GM03348 (cell line): ENCODE measurements at regions not wholly inside any gene's neighbourhood (a gene's known extent, or its start where the extent isn't known, plus 50 kb on each side); places are given as distances from the start of the nearest gene placed in this dataset.

ENCODE experiments used
- DNase-seq: peaks from one replicate; pipeline ENCODE4 v3.0.0; 2012; ENCODE audit warnings: low spot score

DNA sequence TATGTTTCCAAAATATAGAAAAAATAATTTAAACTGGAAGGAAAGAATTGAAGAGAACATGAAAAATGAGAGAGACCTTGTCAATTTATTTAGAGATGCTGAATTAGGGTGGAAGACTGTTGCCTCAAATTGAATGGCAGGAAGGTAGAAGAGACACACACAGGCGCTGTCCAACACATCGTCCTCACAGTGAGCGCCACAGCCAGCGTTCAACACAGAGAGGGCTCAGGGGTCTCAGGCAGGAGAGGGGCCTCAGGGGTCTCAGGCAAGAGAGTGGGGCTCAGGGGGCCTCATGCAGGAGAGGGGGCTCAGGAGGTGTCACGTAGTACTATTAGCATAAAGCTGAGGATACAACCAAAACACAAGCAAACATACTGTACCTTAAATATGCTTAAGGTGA lies 65.7 kb downstream of the TMEM18 start:
- no peak for DNase-seq

GRCh38 chr2:610491-610890 lies 66.7 kb downstream of the TMEM18 start:
- DNase-seq, result no peak

- no peak for DNase-seq
Observed at GRCh38 chr2:609881-610280, 67.3 kb downstream of the TMEM18 start.

DNA sequence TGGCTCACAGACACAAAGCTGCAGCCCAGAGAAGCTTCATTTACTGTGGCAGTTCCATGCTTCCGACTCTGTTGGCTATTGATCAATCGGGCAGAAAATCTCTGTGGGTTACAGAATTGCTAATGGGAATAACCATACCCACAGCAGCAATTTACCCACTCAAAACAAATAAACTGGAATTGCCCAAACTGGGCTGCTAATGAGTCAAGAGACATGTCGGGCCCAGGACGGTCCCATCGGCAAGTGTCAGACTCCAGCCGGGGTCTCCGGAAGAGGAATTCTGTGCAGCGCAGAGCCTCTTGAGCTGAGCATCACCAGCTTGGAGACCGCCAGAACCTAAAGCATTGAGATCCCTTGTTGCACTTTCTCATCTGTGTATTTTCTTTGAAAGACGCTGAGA lies 67.8 kb downstream of the TMEM18 start:
- no peak for DNase-seq

GRCh38 chr2:608711-609110 lies 68.5 kb downstream of the TMEM18 start:
- no peak for DNase-seq

DNA sequence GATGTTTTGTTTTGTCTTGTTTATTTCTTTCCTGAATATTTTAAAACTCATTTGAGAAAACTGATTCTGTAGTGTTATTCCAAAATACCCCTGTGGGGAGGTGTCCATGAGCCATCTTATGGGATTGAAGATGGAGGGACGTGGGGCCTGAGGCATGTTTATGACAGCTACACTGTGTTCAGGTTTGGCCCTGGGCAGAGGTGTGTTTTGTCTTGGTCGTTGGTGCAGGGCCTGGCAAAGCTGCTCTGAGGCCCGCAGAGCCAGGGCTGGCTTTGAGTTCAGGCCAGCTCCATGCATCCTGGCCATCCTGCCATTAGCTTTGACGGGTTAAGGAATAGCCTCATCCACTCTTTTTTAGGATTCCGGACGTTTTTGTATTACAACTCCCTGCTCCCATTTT lies 68.9 kb downstream of the TMEM18 start:
- DNase-seq, result no peak

DNA sequence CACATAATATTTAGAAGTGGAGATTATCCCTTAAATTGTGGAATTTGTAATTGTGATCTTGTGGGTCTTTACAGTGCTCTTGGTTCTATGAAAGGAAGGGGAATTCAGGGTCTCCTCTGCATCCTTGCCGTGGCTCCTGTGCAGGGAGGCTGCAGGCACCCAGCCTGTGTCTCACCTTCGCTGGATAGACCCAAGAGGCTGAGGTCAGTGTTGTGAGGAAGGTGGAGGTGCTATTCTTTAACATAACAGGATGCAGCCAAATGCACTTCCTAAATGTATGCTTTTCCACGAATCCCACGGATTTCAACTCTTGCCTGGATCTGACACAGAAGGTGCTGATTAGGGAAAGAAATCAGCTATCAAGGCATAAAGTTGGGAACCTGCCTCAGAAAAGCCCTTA lies 69.5 kb downstream of the TMEM18 start:
- no peak for DNase-seq

- no peak for DNase-seq
Observed at GRCh38 chr2:607172-607571, 70.0 kb downstream of the TMEM18 start.

- DNase-seq, result no peak
Observed at GRCh38 chr2:605674-606608, 71.3 kb downstream of the TMEM18 start.

DNA sequence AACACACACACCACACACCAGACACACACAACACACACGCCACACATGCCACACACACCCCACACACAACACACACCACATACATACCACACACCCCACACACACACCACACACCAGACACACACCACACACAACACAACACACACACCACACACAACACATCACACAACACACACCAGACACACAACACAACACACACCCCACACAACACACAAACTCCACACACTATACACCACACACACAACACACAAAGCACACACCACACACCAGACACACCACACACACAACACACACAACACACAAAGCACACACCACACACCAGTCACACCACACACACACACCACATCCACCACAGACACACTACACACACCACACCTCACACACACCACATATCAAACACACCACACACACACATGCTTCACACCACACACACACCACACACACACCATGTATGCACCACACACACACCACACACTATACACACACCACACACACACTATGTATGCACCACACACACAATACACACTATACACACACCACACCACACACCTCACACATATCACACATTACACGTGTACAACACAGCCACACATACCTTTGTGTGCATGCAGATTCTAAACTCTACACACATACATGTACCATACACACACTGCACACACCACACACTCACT lies 72.2 kb downstream of the TMEM18 start:
- DNase-seq, result no peak

DNA sequence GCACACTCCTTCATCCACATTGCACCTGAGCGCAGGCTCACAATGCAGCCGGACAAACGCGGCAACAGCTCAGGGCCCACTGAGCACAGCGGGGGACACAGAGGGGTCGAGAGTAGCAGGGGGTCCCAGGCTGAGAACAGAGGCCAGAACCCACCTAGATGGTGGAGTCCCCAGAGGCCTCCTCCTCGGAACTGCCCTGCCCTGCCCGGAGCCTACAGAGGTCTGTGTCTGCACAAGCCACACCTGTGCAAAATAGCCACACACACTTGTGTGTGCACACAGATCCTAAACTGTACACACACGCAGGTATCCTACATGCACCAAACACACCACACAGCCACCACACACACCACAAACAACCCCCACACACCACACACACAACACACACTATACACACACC lies 72.8 kb downstream of the TMEM18 start:
- DNase-seq, result no peak

- DNase-seq, result no peak
Observed at GRCh38 chr2:603869-604268, 73.3 kb downstream of the TMEM18 start.

- no peak for DNase-seq
Observed at GRCh38 chr2:603427-603826, 73.8 kb downstream of the TMEM18 start.

- no peak for DNase-seq
Observed at GRCh38 chr2:602571-603359, 74.4 kb downstream of the TMEM18 start.

GRCh38 chr2:601806-602455 lies 75.3 kb downstream of the TMEM18 start:
- DNase-seq, result no peak

- DNase-seq, result no peak
Observed at GRCh38 chr2:601387-601698, 75.9 kb downstream of the TMEM18 start.

DNA sequence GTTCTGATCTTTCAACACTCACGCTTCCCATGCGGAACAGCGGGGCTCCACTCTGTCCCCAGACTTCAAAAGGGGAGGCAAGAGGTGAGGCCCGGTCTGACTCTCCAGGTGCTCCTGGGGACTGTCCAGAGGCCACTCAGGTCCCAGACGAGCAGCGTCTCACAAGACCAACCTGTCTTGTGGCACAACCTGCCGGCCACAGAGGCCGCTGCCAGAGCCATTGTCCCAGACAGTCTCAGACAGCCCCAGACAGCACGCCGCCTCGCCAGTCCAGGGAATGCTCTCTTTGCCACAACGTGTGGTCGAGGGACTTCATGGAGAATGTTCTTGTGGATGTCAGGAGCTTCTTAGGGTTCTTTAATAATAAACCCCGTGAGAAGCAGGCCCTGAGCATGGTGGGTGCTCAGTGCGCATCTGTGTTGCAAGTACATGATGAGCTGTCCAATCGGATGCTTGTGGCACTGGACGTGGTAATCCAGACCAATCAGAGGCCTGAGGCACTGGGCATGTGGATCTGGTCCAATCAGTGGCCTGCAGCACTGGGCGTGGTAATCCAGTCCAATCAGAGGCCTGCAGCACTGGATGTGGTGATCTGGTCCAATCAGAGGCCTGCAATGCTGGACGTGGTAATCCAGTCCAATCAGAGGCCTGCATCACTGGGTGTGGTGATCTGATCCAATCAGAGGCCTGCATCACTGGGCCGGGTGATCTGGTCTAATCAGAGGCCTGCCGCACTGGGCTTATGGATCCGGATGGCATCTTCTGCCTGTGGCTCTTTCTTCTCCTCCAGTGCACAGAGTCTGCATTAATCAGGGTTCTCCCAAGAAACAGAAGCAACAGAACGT lies 76.4 kb downstream of the TMEM18 start:
- DNase-seq, result no peak

DNA sequence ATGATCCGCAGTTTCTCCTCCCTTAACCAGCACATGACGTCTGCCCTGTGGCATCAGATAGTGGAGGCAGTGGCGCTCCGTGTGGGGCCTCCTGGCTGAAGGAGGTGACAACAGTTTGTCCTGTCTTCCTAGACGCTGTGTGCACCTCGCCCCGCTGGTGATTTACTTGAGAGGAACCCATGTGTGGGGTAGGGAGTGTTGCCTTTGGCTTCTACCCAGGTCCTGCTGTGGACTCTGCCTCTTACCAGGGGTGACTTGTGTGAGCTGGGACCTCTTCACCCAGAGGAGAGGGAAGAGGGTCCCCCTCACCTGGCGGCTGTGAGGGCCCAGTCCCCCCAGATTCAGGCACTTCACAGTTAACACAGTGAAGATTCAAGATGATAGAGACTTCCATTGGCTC lies 77.6 kb downstream of the TMEM18 start:
- no peak for DNase-seq

- DNase-seq, result no peak
Observed at GRCh38 chr2:598058-598802, 79.0 kb downstream of the TMEM18 start.

DNA sequence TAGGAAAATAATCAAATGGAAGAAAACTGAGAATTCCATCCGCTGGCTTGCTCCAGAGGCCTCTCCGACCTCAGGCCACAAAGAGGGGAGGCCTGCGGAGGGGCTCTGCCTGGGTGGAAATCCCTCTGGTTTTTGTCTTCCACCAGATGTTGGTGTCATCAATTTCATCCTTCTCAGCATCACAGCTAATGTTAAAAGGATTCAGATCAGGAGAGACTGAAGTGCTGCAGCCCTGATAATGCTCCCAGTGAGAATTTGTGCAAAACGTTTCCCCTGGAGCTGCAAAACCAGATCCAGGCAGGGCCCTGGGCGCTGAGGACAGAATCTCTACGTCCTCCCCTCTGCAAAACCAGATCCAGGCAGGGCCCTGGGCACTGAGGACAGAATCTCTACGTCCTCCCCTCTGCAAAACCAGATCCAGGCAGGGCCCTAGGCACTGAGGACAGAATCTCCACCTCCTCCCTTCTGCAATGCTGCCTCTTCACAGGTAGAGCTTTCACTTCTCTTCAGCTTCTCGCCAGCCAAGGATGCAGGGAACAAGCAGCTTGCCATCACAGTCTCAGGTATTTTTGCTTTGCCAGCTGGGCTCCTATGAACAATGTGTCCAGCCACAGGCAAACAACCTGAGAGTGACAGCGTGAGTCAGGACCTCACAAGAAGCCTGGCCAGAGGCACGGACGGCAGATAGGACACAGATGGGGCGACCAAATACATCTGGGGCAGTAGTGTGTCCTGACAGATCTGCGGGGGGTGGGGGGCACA lies 81.2 kb downstream of the TMEM18 start:
- DNase-seq, result no peak
